Ishikawa (cell line): ENCODE measurements at regions not wholly inside any gene's neighbourhood (a gene's known extent, or its start where the extent isn't known, plus 50 kb on each side); places are given as distances from the start of the nearest gene placed in this dataset.

Experiments used
- CEBPB ChIP-seq: IDR thresholded peaks from 2 replicates; pipeline ENCODE4 v1.6.1; 2012
- CREB1 ChIP-seq: IDR thresholded peaks from 2 replicates; pipeline ENCODE4 v1.6.1; 2012; ENCODE audit warnings: low read depth
- EGR1 ChIP-seq: IDR thresholded peaks from 2 replicates; pipeline ENCODE4 v1.6.1; 2012
- EP300 ChIP-seq: IDR thresholded peaks from 2 replicates; pipeline ENCODE4 v1.6.1; 2012; ENCODE audit warnings: borderline replicate concordance
- FOXM1 ChIP-seq: IDR thresholded peaks from 2 replicates; pipeline ENCODE4 v1.6.1; 2012; ENCODE audit warnings: low read depth, borderline replicate concordance
- NFIC ChIP-seq: IDR thresholded peaks from 2 replicates; pipeline ENCODE4 v1.6.1; 2012
- RAD21 ChIP-seq: IDR thresholded peaks from 2 replicates; pipeline ENCODE4 v1.6.1; 2012; ENCODE audit warnings: low read depth
- REST ChIP-seq: IDR thresholded peaks from 2 replicates; pipeline ENCODE4 v1.6.1; 2012; ENCODE audit warnings: low read depth, mild to moderate bottlenecking
- TAF1 ChIP-seq: IDR thresholded peaks from 2 replicates; pipeline ENCODE4 v1.6.1; 2012; ENCODE audit warnings: low read depth, mild to moderate bottlenecking
- TCF12 ChIP-seq: IDR thresholded peaks from 2 replicates; pipeline ENCODE4 v1.6.1; 2012; ENCODE audit warnings: low read depth
- TEAD4 ChIP-seq: IDR thresholded peaks from 2 replicates; pipeline ENCODE4 v1.6.1; 2012
- USF1 ChIP-seq: IDR thresholded peaks from 2 replicates; pipeline ENCODE4 v1.6.1; 2012
- YY1 ChIP-seq: IDR thresholded peaks from 2 replicates; pipeline ENCODE4 v1.6.1; 2012; ENCODE audit warnings: low read depth
- ZBTB7A ChIP-seq: IDR thresholded peaks from 2 replicates; pipeline ENCODE4 v1.6.1; 2012; ENCODE audit warnings: low read depth
- TF ChIP-seq, protein P1 (sequence below): IDR thresholded peaks from 2 replicates; pipeline ENCODE4 v1.6.1; 2012

DNA sequence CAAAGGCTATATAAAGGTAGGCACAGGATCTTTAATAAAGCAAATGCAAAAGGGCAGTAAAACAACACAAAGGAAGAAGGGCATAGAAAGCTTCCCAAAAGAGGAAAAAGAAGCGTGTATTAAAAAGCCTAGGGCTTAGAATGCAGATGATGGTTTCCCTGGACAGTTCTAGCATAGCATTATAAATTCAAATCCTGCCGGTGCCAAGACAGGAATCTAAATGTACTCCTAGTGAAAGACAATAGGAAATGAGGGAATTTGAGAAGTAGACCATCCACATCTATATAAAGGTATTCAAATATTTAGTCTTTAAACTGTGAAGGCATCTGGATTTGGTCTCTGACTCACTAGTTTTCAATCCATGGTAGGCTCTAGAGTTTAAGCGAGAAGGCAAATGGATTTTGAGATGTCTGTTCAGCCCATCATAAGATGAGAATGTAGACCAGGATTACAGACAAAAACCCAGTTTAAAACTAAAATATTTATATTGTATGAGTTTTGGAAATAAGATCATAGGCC is 431.8 kb downstream of the TBL1XR1 start:
- TF ChIP-seq NFIC (no peak), FOXM1 (no peak), EGR1 (no peak), TAF1 (no peak)

DNA sequence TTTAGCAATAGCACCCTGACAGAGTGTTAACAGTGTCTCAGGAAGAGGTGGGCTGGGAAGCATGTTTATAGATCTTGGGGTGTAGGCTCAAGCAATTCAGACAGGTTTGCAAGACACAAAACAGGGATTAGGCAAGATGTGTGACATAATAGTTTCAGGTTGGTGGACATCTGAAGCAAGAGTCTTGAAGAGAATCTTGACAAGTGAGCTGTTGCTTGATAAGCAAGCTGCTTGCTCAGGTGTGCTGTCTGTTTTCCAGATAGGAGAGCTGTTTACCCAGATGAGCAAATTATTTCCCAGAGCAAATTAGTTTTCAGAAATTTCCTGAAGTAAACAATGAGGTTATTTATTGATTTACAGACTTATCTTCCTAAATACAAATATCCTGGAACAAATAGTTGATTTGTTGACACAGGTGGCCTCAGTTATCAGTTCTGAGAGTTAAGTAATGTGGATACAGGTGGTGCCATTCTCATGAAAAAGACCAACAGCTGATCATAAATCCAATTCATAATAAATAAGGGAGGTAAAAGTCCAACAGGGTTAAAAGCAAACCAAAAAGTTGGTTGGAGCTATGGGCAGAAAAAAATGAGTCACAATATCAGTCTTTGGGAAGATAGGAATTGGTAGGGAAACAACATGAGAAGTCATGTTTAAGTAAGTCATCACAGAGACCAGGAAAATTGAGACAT is 437.3 kb downstream of the TBL1XR1 start:
- TF ChIP-seq NFIC: no peak
- TF ChIP-seq TAF1: no peak
- no peak for TF ChIP-seq FOXM1
- no peak for TF ChIP-seq EGR1
- TF ChIP-seq TEAD4: no peak
- TF ChIP-seq, protein P1, sequence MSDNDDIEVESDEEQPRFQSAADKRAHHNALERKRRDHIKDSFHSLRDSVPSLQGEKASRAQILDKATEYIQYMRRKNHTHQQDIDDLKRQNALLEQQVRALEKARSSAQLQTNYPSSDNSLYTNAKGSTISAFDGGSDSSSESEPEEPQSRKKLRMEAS: no peak
- TF ChIP-seq EP300: no peak
- TF ChIP-seq TCF12: no peak
- no peak for TF ChIP-seq CREB1
- no peak for TF ChIP-seq CEBPB
- no peak for TF ChIP-seq RAD21
- TF ChIP-seq USF1: no peak
- TF ChIP-seq ZBTB7A: no peak

- TF ChIP-seq RAD21: no peak
- TF ChIP-seq TEAD4: no peak
- TF ChIP-seq TAF1: no peak
- TF ChIP-seq REST: no peak
- no peak for TF ChIP-seq EGR1
- TF ChIP-seq CREB1: no peak
- TF ChIP-seq TCF12: no peak
- TF ChIP-seq, protein P1: no peak
- no peak for TF ChIP-seq ZBTB7A
- no peak for TF ChIP-seq NFIC
- TF ChIP-seq USF1: no peak
- TF ChIP-seq CEBPB: no peak
- TF ChIP-seq FOXM1: no peak
- no peak for TF ChIP-seq EP300
- no peak for TF ChIP-seq YY1
These were observed 439.9 kb downstream of the TBL1XR1 start for GRCh38 chr3:176757429-176757828.

- TF ChIP-seq NFIC (no peak), YY1 (no peak), ZBTB7A (no peak), EP300 (no peak), CEBPB (no peak), FOXM1 (no peak), REST (no peak), EGR1 (no peak), TAF1 (no peak), CREB1 (no peak), TCF12 (no peak), USF1 (no peak), RAD21 (no peak), TEAD4 (no peak)
- TF ChIP-seq, protein P1: no peak
These were observed 441.3 kb downstream of the TBL1XR1 start for GRCh38 chr3:176755977-176756376.

- TF ChIP-seq, protein P1: no peak
- TF ChIP-seq YY1: no peak
These were observed 441.7 kb downstream of the TBL1XR1 start for GRCh38 chr3:176755552-176755951.
